Body of pancreas (tissue), 4 donors: ENCODE measurements at regions not wholly inside any gene's neighbourhood (a gene's known extent, or its start where the extent isn't known, plus 50 kb on each side); places are given as distances from the start of the nearest gene placed in this dataset.
"Not testable (repeated sequence)": the region's sequence is repeated elsewhere in the genome, so short reads cannot be mapped to it uniquely, and the experiment has no call there.

ENCODE experiments used
- CTCF ChIP-seq, 7 experiments: fragments of 450-650 bp in 4 of 7; fragments of 200-600 bp in 3 of 7; sonication (generic) in 3 of 7; IDR thresholded peaks; one replicate each; pipeline ENCODE4 v1.5.1; 2016 to 2019; ENCODE audit warnings: antibody characterized with exemption in 7 of 7
- POLR2A ChIP-seq, 3 donors: fragments of 450-650 bp; IDR thresholded peaks; one replicate each; pipeline ENCODE4 v1.6.1; 2016; ENCODE audit warnings: antibody characterized with exemption in 3 of 3, mild to moderate bottlenecking in 2 of 3

- TF ChIP-seq CTCF, POLR2A (IDR thresholded peaks at IDR 0.05): not testable (repeated sequence)
Measured at GRCh38 chr3:82585591-82585990, 824.1 kb upstream of the GBE1 start.
